ENCODE measurements at regions not wholly inside any gene's neighbourhood (a gene's known extent, or its start where the extent isn't known, plus 50 kb on each side); places are given as distances from the start of the nearest gene placed in this dataset.
"Not testable (repeated sequence)": the region's sequence is repeated elsewhere in the genome, so short reads cannot be mapped to it uniquely, and the experiment has no call there.

DNA sequence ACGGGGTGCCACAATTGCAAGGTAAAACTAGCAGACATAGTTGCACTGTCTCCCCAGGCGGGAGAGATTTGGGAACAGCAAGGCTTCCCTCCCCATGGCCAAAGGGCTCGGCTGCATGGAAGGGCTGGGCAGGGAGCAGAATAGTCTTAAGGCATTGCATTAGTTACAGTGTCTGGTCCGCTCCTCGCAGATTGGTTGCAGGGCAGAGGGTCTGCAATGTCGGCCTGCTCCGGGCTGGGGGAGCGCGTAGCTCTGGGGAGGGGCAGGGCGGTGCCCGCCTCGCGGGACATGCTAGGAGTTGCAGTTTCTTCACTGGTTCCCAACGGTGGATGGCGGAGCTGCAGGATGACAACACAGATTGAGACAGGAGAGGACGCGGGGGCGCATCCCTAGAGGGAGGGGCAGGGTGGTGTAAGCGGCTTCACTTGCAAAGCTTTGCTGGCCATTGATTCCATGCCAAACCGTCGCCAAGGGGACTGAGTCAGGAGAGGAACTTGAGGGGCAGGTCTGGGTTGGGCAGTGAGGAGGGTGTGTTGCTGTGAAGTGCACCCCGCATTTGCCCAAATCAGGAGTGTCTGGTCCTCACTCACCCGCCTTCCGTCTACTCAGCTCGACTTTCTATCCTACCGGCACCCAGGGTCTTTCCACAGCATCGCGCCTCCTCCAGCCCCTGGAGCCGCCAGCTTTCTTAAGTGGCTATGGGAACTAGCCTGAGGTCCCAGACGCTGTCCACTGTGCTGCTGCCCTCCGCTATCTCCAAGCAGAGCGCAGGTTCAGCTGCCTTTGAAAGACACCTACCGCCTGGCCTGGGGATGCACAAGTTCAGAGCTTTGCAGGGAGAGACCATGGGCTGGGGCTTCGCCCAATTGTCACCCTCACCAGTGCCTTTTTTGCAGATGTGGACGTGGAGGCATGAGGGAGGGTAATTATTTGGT, 1748.9 kb downstream of the TP53TG3F start:
- H3K27ac ChIP-seq: no peak overlapping the region
- no peak overlapping the region for H3K4me3 ChIP-seq
- H3K27me3 ChIP-seq: peaks cover 0 to 17% (median 0%) of the 10 kb centered on the region in 3 donors
- 67 to 74% methylated on average over 35 of the region's 35 CpGs for WGBS, 2 donors
- intact Hi-C loops (cut with DNase I): no loop called here
- no peaks in the 10 kb centered on the region for H3K4me1 ChIP-seq
- no peak for TF ChIP-seq EP300 (IDR thresholded peaks at IDR 0.05)
- no peak for TF ChIP-seq POLR2AphosphoS5 (IDR thresholded peaks at IDR 0.05)
- no peak for TF ChIP-seq POLR2A (IDR thresholded peaks at IDR 0.05)
- TF ChIP-seq, protein P1, sequence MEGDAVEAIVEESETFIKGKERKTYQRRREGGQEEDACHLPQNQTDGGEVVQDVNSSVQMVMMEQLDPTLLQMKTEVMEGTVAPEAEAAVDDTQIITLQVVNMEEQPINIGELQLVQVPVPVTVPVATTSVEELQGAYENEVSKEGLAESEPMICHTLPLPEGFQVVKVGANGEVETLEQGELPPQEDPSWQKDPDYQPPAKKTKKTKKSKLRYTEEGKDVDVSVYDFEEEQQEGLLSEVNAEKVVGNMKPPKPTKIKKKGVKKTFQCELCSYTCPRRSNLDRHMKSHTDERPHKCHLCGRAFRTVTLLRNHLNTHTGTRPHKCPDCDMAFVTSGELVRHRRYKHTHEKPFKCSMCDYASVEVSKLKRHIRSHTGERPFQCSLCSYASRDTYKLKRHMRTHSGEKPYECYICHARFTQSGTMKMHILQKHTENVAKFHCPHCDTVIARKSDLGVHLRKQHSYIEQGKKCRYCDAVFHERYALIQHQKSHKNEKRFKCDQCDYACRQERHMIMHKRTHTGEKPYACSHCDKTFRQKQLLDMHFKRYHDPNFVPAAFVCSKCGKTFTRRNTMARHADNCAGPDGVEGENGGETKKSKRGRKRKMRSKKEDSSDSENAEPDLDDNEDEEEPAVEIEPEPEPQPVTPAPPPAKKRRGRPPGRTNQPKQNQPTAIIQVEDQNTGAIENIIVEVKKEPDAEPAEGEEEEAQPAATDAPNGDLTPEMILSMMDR (IDR thresholded peaks at IDR 0.05): no peak
- peaks cover 0 to 13% (median 0%) of the 10 kb centered on the region in 4 donors for H3K9me3 ChIP-seq
- no peak for DNase-seq
- no peaks in the 10 kb centered on the region for H3K36me3 ChIP-seq

DNA sequence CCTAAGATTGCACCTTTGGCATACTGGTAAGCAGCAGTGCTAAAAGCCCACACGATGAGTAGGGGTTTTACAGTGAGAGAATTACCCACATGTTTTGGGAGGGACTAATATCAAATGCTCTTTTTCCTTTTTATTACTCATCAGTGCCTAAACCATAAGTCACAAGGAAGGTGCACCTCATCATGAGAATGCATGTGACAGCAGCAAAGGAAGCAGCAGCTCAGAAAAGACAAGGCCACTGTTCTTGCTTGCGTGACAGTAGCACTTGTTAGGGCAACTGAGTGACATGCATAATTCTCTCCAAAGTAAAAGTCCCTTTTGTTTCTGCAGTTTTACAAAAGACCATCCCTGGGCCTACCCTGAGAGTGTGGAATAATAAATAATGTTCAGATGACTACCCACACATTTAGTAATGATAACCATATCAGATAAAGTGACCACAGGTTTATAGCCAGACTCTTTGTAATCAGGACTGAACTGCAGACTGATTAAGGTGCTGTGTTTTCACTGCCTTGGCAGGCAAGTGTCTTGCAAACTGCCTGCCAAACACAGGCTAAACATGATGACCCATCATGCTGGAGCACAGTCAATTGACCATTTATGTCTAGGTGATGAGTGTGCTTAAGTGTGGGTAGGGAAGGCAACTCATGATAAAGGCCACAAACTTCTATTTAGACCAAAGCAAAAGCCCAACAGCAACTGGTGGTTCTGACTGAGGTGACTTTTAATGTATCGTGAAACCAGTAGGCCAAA, 1751.4 kb downstream of the TP53TG3F start:
- Histone ChIP-seq H3K4me3 (no peak overlapping the region), H3K36me3 (no peaks in the 10 kb centered on the region), H3K4me1 (no peaks in the 10 kb centered on the region), H3K27ac (no peak overlapping the region), H3K27me3 (peaks cover 0 to 17% (median 0%) of the 10 kb centered on the region in 3 donors), H3K9me3 (peaks cover 0 to 12% (median 0%) of the 10 kb centered on the region in 4 donors)
- no peak for TF ChIP-seq POLR2AphosphoS5 (IDR thresholded peaks at IDR 0.05)
- TF ChIP-seq POLR2A (IDR thresholded peaks at IDR 0.05): no peak
- TF ChIP-seq EP300 (IDR thresholded peaks at IDR 0.05): no peak
- TF ChIP-seq, protein P1 (IDR thresholded peaks at IDR 0.05): no peak
- no peak for DNase-seq
- intact Hi-C loops (cut with DNase I): no loop called here
- WGBS, 2 donors: 56 to 72% methylated on average over 3 of the region's 3 CpGs

DNA sequence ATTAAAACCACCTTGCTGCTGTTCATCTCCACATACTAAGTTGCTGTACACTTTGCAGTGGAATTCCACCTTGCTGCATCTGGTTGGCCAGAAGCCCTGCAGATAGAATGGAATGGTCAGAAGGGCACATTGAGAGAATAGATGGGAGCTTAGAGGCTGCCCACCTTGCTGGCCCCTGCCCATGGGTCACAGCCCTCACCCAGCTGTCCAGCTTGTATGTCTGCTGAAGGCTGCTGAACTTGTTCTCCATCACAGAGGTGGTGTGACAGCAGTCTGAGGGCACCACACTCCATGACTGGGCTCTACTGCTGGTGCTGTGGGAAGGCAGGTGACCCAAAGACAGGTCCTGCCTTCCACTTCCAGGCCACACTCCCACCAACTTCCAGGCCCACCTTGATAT, 1755.4 kb downstream of the TP53TG3F start:
- no peak overlapping the region for H3K27ac ChIP-seq
- H3K36me3 ChIP-seq: no peaks in the 10 kb centered on the region
- H3K4me3 ChIP-seq: no peak overlapping the region
- no peak for TF ChIP-seq POLR2AphosphoS5 (IDR thresholded peaks at IDR 0.05)
- TF ChIP-seq, protein P1 (IDR thresholded peaks at IDR 0.05): no peak
- TF ChIP-seq EP300 (IDR thresholded peaks at IDR 0.05): no peak
- TF ChIP-seq POLR2A (IDR thresholded peaks at IDR 0.05): no peak
- intact Hi-C loops (cut with DNase I): no loop called here
- DNase-seq: no peak
- no peaks in the 10 kb centered on the region for H3K4me1 ChIP-seq
- no peaks in the 10 kb centered on the region for H3K27me3 ChIP-seq
- peaks cover 0 to 8% (median 0%) of the 10 kb centered on the region in 4 donors for H3K9me3 ChIP-seq

DNA sequence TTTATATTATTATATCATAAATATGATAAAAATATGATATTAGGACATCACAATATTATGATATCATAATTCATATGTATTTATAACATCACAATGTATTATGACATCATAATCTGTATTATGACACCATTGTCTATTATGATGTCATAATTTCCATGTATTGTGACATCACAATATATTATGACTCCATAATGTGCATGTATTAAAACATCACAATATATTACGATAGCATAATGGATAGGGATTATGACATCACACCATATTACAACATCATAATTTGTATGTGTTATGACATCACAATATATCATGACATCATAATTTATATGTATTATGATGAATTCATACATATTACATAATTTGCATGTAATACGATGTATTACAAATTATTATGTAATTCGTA, 1755.9 kb downstream of the TP53TG3F start:
- peaks cover 0 to 8% (median 0%) of the 10 kb centered on the region in 4 donors for H3K9me3 ChIP-seq
- no peaks in the 10 kb centered on the region for H3K36me3 ChIP-seq
- no peak overlapping the region for H3K27ac ChIP-seq
- H3K4me1 ChIP-seq: no peaks in the 10 kb centered on the region
- WGBS, 2 donors: 88 to 90% methylated on average over 3 of the region's 3 CpGs
- no peak for TF ChIP-seq EP300 (IDR thresholded peaks at IDR 0.05)
- TF ChIP-seq, protein P1 (IDR thresholded peaks at IDR 0.05): no peak
- no peak for TF ChIP-seq POLR2A (IDR thresholded peaks at IDR 0.05)
- DNase-seq: no peak
- no peaks in the 10 kb centered on the region for H3K27me3 ChIP-seq
- intact Hi-C loops (cut with DNase I): no loop called here
- no peak overlapping the region for H3K4me3 ChIP-seq

- H3K4me3 ChIP-seq; H3K36me3 ChIP-seq; intact Hi-C loops (cut with DNase I); H3K27me3 ChIP-seq; H3K27ac ChIP-seq; DNase-seq; H3K9me3 ChIP-seq; H3K4me1 ChIP-seq: not testable (repeated sequence)
- WGBS, 2 donors: 69 to 72% methylated on average over 6 of the region's 6 CpGs
Measured at GRCh38 chr16:35216261-35216660, 1756.8 kb downstream of the TP53TG3F start.

All from sigmoid colon (tissue), 6 donors.